VCaP (cell line): ENCODE measurements at regions not wholly inside any gene's neighbourhood (a gene's known extent, or its start where the extent isn't known, plus 50 kb on each side); places are given as distances from the start of the nearest gene placed in this dataset.

Source experiments
- H3K27ac ChIP-seq: fragments of 450-650 bp; 2 replicates; pipeline ENCODE4 v1.5.1; 2017
- CTCF ChIP-seq: fragments of 450-650 bp; conservative IDR thresholded peaks from 2 replicates; pipeline ENCODE4 v1.5.1; 2017; ENCODE audit warnings: mild to moderate bottlenecking, moderate library complexity

DNA sequence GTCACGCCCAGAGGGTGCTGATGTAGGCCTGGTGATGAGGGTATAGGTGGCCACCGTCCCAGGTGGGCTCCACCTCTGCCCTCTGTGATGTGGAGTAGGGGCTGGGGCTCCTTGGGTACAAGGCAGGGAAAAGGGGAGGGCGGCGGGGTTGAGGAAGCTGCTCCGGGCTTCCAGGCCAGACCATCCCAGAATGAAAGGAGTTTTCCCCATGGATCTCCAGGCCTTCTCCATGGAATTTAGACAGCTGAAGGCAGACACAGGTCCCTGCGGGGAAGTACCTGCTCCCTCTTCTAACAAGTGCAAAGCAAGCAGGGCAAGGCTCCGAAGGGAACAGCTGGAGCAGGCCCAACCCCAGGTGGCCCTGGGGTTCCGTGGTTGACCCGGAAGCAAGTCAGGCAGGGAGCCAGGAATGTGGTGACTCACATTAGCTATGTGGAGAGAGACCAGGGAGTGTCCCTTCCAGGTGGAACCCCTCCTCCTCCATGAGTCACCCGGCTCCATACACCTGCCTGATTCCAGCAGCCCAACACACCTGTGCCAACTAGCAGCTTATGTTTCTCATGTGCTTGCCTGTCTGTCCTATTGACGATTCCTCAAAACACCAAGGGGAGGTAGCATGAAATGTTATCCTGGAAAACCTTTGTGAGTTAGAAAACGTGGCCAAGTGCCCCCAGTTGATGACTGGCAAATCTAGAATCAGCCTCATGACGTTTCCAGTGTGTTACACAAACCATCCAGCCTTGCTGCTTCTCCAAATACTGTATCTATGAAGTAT, 59.7 kb upstream of the SNX9 start:
- no peak for TF ChIP-seq CTCF
- no peak overlapping the region for H3K27ac ChIP-seq

DNA sequence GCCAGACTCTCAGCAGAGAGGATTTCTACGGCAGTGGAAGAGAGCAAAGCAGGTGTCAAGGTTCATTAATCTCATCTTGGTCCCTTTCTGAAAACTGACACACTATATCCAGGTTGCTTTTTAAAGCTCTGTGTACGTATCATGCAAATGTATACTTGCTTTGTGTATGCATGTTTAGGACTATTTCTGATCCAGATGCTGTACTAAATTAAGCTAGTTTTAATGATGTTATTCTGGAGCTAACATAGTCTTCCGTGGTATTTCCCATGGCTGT, 59.2 kb upstream of the SNX9 start:
- no peak overlapping the region for H3K27ac ChIP-seq
- TF ChIP-seq CTCF, result no peak

GRCh38 chr6:157764178-157765068, 58.6 kb upstream of the SNX9 start:
- no peak overlapping the region for H3K27ac ChIP-seq
- TF ChIP-seq CTCF, result no peak

DNA sequence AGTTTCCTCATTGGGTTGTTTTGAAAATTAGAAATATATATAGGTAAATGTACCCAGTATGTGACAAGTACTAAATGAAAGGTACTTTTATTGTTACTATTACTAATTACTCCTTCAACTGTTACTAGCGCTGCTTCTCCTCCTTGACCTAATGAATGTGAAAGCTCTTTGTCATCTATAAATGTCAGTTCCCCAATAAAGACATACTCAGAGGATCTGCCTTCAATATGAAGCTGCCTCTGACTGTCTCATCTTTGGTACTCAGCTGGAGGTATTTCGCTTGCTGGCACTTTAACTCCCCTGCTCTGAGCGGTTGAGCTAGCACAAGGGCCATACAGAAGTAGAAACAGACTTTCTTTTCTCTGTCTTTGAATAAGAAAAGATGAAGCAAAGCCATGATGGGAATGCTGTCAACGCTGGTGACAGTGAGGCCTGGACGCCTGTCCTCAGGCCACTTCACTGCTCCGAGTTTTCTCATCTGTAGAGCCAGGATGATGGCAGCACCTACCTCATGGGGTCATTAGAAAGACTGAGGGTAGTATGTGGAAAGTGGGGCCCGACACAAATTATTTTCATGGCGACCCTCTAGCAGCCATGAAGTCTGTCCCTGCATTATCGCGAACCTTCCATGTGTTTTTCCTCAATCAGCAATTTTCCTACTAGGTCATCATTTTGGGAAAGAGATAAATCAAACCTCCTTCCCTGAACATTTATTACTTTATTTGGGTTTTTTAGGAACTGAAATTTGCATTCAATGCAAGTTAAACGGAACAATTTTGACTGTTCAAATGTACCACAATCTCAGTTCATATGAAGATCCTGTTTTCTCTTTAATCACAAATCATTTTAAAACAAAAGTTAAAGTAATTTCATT, 55.9 kb upstream of the SNX9 start:
- no peak overlapping the region for H3K27ac ChIP-seq
- no peak for TF ChIP-seq CTCF

- no peak for TF ChIP-seq CTCF
- H3K27ac ChIP-seq, result no peak overlapping the region
These were observed 55.3 kb upstream of the SNX9 start for GRCh38 chr6:157767775-157768156.

- no peak for TF ChIP-seq CTCF
- H3K27ac ChIP-seq, result no peak overlapping the region
These were observed 54.7 kb upstream of the SNX9 start for GRCh38 chr6:157768304-157768703.
